Lower lobe of right lung (tissue), 2 donors: ENCODE measurements at regions not wholly inside any gene's neighbourhood (a gene's known extent, or its start where the extent isn't known, plus 50 kb on each side); places are given as distances from the start of the nearest gene placed in this dataset.
"Not testable (repeated sequence)": the region's sequence is repeated elsewhere in the genome, so short reads cannot be mapped to it uniquely, and the experiment has no call there.

Source experiments
- ATAC-seq, 2 donors: fragments of 200-7000 bp; cut with Tn5 transposase; one replicate each; pipeline ENCODE4 v1.9.1; 2020 to 2022; ENCODE audit warnings: mild to moderate bottlenecking in 2 of 2, moderate library complexity in 2 of 2
- DNase-seq: peaks from one replicate; pipeline ENCODE4 v3.0.0-alpha.2; 2020
- H3K27ac ChIP-seq: fragments of 200-600 bp; one replicate; pipeline ENCODE4 v1.8.0; 2022
- H3K27me3 ChIP-seq: fragments of 200-600 bp; one replicate; pipeline ENCODE4 v1.8.0; 2022; ENCODE audit warnings: low read depth
- H3K36me3 ChIP-seq: fragments of 200-600 bp; one replicate; pipeline ENCODE4 v1.8.0; 2022; ENCODE audit warnings: mild to moderate bottlenecking
- H3K4me1 ChIP-seq: fragments of 200-600 bp; one replicate; pipeline ENCODE4 v1.8.0; 2022
- H3K4me3 ChIP-seq: fragments of 200-600 bp; one replicate; pipeline ENCODE4 v1.8.0; 2022; ENCODE audit warnings: mild to moderate bottlenecking
- H3K9me3 ChIP-seq: fragments of 200-600 bp; one replicate; pipeline ENCODE4 v1.8.0; 2022
- intact Hi-C: fragments of 100-400 bp; cut with DNase I; formaldehyde crosslinking; loops from one replicate; pipeline ENCODE4 v1.11.0; 2022
- TF ChIP-seq, protein P1 (sequence below): fragments of 200-600 bp; IDR thresholded peaks from one replicate; pipeline ENCODE4 v1.8.0; 2022; ENCODE audit warnings: antibody characterized with exemption, mild to moderate bottlenecking
- donor health status: DM: no; HTN: yes; CAD: no; lungs with severe emphysema.

DNA sequence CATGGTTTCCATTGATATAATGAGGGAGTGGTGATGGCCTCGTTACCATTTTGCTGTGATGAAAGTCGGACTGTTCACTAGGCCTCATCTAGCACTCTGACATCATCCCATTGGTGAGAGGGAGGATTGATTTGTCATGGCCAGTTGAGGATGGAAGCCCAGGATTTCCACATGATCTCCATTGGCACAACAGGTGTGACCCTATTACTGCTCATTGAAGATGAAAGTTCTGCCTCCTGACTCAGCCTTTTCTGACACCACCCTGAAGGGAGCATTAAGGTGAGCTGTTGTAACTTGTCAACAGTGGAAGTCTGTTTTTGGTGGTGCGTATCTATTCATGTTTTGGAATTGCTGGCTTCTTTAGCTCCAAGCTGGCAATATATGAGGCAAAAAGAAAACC, 144.2 kb downstream of the PABPC4L start:
- intact Hi-C loops, result no loop called here
- ATAC-seq, result no peak
- TF ChIP-seq, protein P1, sequence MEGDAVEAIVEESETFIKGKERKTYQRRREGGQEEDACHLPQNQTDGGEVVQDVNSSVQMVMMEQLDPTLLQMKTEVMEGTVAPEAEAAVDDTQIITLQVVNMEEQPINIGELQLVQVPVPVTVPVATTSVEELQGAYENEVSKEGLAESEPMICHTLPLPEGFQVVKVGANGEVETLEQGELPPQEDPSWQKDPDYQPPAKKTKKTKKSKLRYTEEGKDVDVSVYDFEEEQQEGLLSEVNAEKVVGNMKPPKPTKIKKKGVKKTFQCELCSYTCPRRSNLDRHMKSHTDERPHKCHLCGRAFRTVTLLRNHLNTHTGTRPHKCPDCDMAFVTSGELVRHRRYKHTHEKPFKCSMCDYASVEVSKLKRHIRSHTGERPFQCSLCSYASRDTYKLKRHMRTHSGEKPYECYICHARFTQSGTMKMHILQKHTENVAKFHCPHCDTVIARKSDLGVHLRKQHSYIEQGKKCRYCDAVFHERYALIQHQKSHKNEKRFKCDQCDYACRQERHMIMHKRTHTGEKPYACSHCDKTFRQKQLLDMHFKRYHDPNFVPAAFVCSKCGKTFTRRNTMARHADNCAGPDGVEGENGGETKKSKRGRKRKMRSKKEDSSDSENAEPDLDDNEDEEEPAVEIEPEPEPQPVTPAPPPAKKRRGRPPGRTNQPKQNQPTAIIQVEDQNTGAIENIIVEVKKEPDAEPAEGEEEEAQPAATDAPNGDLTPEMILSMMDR, result no peak

GRCh38 chr4:134046221-134046620, 155.4 kb downstream of the PABPC4L start:
- DNase-seq, H3K4me1 ChIP-seq, H3K27me3 ChIP-seq, intact Hi-C loops, H3K36me3 ChIP-seq, H3K9me3 ChIP-seq, H3K27ac ChIP-seq, H3K4me3 ChIP-seq, ATAC-seq: not testable (repeated sequence)

More for the DNA sequence above, 144.2 kb downstream of the PABPC4L start:
- no peaks in the 10 kb centered on the region for H3K9me3 ChIP-seq
- no peaks in the 10 kb centered on the region for H3K4me1 ChIP-seq
- no peaks in the 10 kb centered on the region for H3K27me3 ChIP-seq
- no peak for DNase-seq
- no peak overlapping the region for H3K27ac ChIP-seq
- no peak overlapping the region for H3K4me3 ChIP-seq
- no peaks in the 10 kb centered on the region for H3K36me3 ChIP-seq

GRCh38 chr4:134045411-134045810, 156.2 kb downstream of the PABPC4L start:
- no peaks in the 10 kb centered on the region for H3K27me3 ChIP-seq
- no peaks in the 10 kb centered on the region for H3K4me1 ChIP-seq
- H3K27ac ChIP-seq, result no peak overlapping the region
- ATAC-seq, result no peak
- intact Hi-C loops, result no loop called here
- TF ChIP-seq, protein P1, result no peak
- no peak for DNase-seq
- H3K9me3 ChIP-seq, result no peaks in the 10 kb centered on the region
- no peaks in the 10 kb centered on the region for H3K36me3 ChIP-seq
- H3K4me3 ChIP-seq, result no peak overlapping the region

- intact Hi-C loops, result no loop called here
- ATAC-seq (no peak), DNase-seq (no peak)
- Histone ChIP-seq H3K4me3 (no peak overlapping the region), H3K4me1 (no peaks in the 10 kb centered on the region), H3K36me3 (no peaks in the 10 kb centered on the region), H3K9me3 (no peaks in the 10 kb centered on the region), H3K27me3 (no peaks in the 10 kb centered on the region), H3K27ac (no peak overlapping the region)
- TF ChIP-seq, protein P1, result no peak
Observed at GRCh38 chr4:134043266-134043665, 158.3 kb downstream of the PABPC4L start.

GRCh38 chr4:134028421-134028820, 173.2 kb downstream of the PABPC4L start:
- H3K9me3 ChIP-seq, result no peaks in the 10 kb centered on the region
- TF ChIP-seq, protein P1, result no peak
- no peak overlapping the region for H3K4me3 ChIP-seq
- no peak overlapping the region for H3K27ac ChIP-seq
- no peak for DNase-seq
- ATAC-seq, result no peak
- H3K4me1 ChIP-seq, result no peaks in the 10 kb centered on the region
- H3K27me3 ChIP-seq, result no peaks in the 10 kb centered on the region
- no peaks in the 10 kb centered on the region for H3K36me3 ChIP-seq
- intact Hi-C loops, result no loop called here

DNA sequence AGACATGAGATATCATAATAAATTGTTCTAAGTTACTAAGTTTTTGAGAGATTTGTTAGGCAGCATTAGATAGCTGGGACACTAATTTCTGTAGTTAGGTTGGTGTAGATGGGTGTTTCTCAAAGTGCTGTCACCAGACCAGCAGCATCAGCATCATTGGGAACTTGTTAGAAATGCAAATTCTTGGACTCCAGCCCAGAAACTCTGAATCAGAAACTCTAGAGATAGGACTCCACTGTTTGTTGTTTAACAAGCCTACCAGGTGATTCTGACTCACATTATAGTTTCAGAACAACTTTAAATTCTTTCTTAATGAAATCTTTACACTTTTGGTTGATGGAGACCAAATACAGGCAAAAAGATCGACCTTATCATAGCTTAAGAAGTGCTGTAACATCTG, 173.7 kb downstream of the PABPC4L start:
- Histone ChIP-seq H3K27me3 (no peaks in the 10 kb centered on the region), H3K36me3 (no peaks in the 10 kb centered on the region), H3K27ac (no peak overlapping the region), H3K4me1 (no peaks in the 10 kb centered on the region), H3K4me3 (no peak overlapping the region), H3K9me3 (no peaks in the 10 kb centered on the region)
- ATAC-seq (no peak), DNase-seq (no peak)
- TF ChIP-seq, protein P1, result no peak
- intact Hi-C loops, result no loop called here
